ENCODE measurements at regions not wholly inside any gene's neighbourhood (a gene's known extent, or its start where the extent isn't known, plus 50 kb on each side); places are given as distances from the start of the nearest gene placed in this dataset.

- no TSS peak for BruUV-seq (replicated peaks)
- H3K9me1 ChIP-seq (replicated peaks; ENCODE audit: control insufficient read depth, extremely low read depth, insufficient read depth, low read length) = no peaks in the 10 kb centered on the region
- POLR2A ChIA-PET = no interaction called here
- H3K4me3 ChIP-seq (replicated peaks in 1 of 3; ENCODE audit: insufficient read depth in 1 of 3, low read depth in 1 of 3, low read length in 3 of 3) = no peak overlapping the region
- H3K4me2 ChIP-seq (ENCODE audit: insufficient read depth, low read length) = no peak overlapping the region
- H3K4me1 ChIP-seq (ENCODE audit: control insufficient read depth, extremely low read depth, insufficient read depth, low read length) = no peaks in the 10 kb centered on the region
- intact Hi-C loops (cut with micrococcal nuclease) (no loop called here), dilution Hi-C loops (cut with MboI; ENCODE audit: extremely low pct_ligation_motif_present, low sequenced_read_pairs) (no loop called here)
- H3K27me3 ChIP-seq (ENCODE audit: control insufficient read depth in 2 of 2, insufficient read depth in 2 of 2, low read length in 2 of 2) = no peaks in the 10 kb centered on the region
- no peaks in the 10 kb centered on the region for H3K79me2 ChIP-seq (ENCODE audit: control insufficient read depth, insufficient read depth, low read length)
- no peak overlapping the region for H3K9ac ChIP-seq (replicated peaks; ENCODE audit: extremely low read depth, insufficient read depth, low read length)
- H4K20me1 ChIP-seq (replicated peaks; ENCODE audit: control insufficient read depth, extremely low read depth, insufficient read depth, low read length) = no peaks in the 10 kb centered on the region
- no peaks in the 10 kb centered on the region for H3K36me3 ChIP-seq (ENCODE audit: control insufficient read depth in 2 of 2, extremely low read depth in 1 of 2, insufficient read depth in 2 of 2, low read length in 2 of 2)
- FAIRE-seq (no peak), DNase-seq (ENCODE audit: low read depth, low spot score) (no peak)
- CTCF ChIA-PET = interaction anchor here (0.7 kb wide), 1 partner anchor 521 kb away, joined by 3 read pairs; no protein-coding TSS in a partner anchor
- no peak overlapping the region for H2AFZ ChIP-seq (ENCODE audit: low read depth, low read length)
- no peak overlapping the region for H3K27ac ChIP-seq (ENCODE audit: insufficient read depth, low read depth, low read length)
- TF ChIP-seq GATA2 (IDR thresholded peaks at IDR 0.05; ENCODE audit: insufficient read depth, insufficient read length, low read depth, low read length) (no peak), POLR2A (IDR thresholded peaks at IDR 0.05; ENCODE audit: low read depth, low read length) (no peak), JUN (IDR thresholded peaks at IDR 0.05; ENCODE audit: borderline replicate concordance, insufficient read depth, insufficient read length, low read depth) (no peak), MYC (IDR thresholded peaks at IDR 0.05; ENCODE audit: low read depth, low read length) (no peak), EZH2 (IDR thresholded peaks at IDR 0.05; ENCODE audit: borderline replicate concordance, low read depth, low read length, severe bottlenecking) (no peak)
- H3K9me3 ChIP-seq (replicated peaks; ENCODE audit: control insufficient read depth, insufficient read depth, low read length) = no peaks in the 10 kb centered on the region
Observed at GRCh38 chr9:7979611-7980010, 180.0 kb upstream of the DMAC1 start.

- Histone ChIP-seq H3K9me1 (replicated peaks; ENCODE audit: control insufficient read depth, extremely low read depth, insufficient read depth, low read length) (no peaks in the 10 kb centered on the region), H3K36me3 (ENCODE audit: control insufficient read depth in 2 of 2, extremely low read depth in 1 of 2, insufficient read depth in 2 of 2, low read length in 2 of 2) (no peaks in the 10 kb centered on the region), H2AFZ (ENCODE audit: low read depth, low read length) (no peak overlapping the region), H4K20me1 (replicated peaks; ENCODE audit: control insufficient read depth, extremely low read depth, insufficient read depth, low read length) (no peaks in the 10 kb centered on the region), H3K79me2 (ENCODE audit: control insufficient read depth, insufficient read depth, low read length) (no peaks in the 10 kb centered on the region), H3K27me3 (ENCODE audit: control insufficient read depth in 2 of 2, insufficient read depth in 2 of 2, low read length in 2 of 2) (no peaks in the 10 kb centered on the region), H3K4me1 (ENCODE audit: control insufficient read depth, extremely low read depth, insufficient read depth, low read length) (no peaks in the 10 kb centered on the region), H3K9ac (replicated peaks; ENCODE audit: extremely low read depth, insufficient read depth, low read length) (no peak overlapping the region), H3K4me3 (replicated peaks in 1 of 3; ENCODE audit: insufficient read depth in 1 of 3, low read depth in 1 of 3, low read length in 3 of 3) (no peak overlapping the region), H3K9me3 (replicated peaks; ENCODE audit: control insufficient read depth, insufficient read depth, low read length) (no peaks in the 10 kb centered on the region), H3K4me2 (ENCODE audit: insufficient read depth, low read length) (no peak overlapping the region), H3K27ac (ENCODE audit: insufficient read depth, low read depth, low read length) (no peak overlapping the region)
- DNase-seq (ENCODE audit: low read depth, low spot score) (no peak), FAIRE-seq (no peak)
- dilution Hi-C loops (cut with MboI; ENCODE audit: extremely low pct_ligation_motif_present, low sequenced_read_pairs) = no loop called here
- POLR2A ChIA-PET = no interaction called here
- CTCF ChIA-PET = no interaction called here
- BruUV-seq (replicated peaks) = no TSS peak
- intact Hi-C loops (cut with micrococcal nuclease) = no loop called here
- TF ChIP-seq JUN (IDR thresholded peaks at IDR 0.05; ENCODE audit: borderline replicate concordance, insufficient read depth, insufficient read length, low read depth) (no peak), EZH2 (IDR thresholded peaks at IDR 0.05; ENCODE audit: borderline replicate concordance, low read depth, low read length, severe bottlenecking) (no peak), MAX (IDR thresholded peaks at IDR 0.05; ENCODE audit: insufficient read depth, insufficient read length) (no peak), POLR2A (IDR thresholded peaks at IDR 0.05; ENCODE audit: low read depth, low read length) (no peak), CTCF (IDR thresholded peaks at IDR 0.05; ENCODE audit: extremely low read depth in 1 of 2, insufficient read depth in 1 of 2, low read depth in 1 of 2, low read length in 2 of 2) (no peak), GATA2 (IDR thresholded peaks at IDR 0.05; ENCODE audit: insufficient read depth, insufficient read length, low read depth, low read length) (no peak), POLR2AphosphoS5 (IDR thresholded peaks at IDR 0.05; ENCODE audit: insufficient read depth, low read depth, low read length) (no peak), MYC (IDR thresholded peaks at IDR 0.05; ENCODE audit: low read depth, low read length) (no peak), FOS (IDR thresholded peaks at IDR 0.05; ENCODE audit: borderline replicate concordance, insufficient read depth, low read length) (no peak)
Observed at GRCh38 chr9:7977586-7977985, 178.0 kb upstream of the DMAC1 start.

Measured in endothelial cell of umbilical vein (primary cell).